KOPT-K1 (cell line): ENCODE measurements at regions not wholly inside any gene's neighbourhood (a gene's known extent, or its start where the extent isn't known, plus 50 kb on each side); places are given as distances from the start of the nearest gene placed in this dataset.

Experiments
- H3K27ac ChIP-seq: fragments of 200-600 bp; sonication (generic); 2 replicates; pipeline ENCODE4 v1.5.1; 2016; ENCODE audit warnings: antibody characterized with exemption, mild to moderate bottlenecking, low read depth, low read length; ENCODE audit not compliant: poor library complexity, severe bottlenecking
- H3K36me3 ChIP-seq: fragments of 200-600 bp; sonication (generic); 2 replicates; pipeline ENCODE4 v1.5.1; 2017; ENCODE audit warnings: antibody characterized with exemption, mild to moderate bottlenecking, low read length, moderate library complexity; ENCODE audit not compliant: insufficient read depth
- H3K9me3 ChIP-seq: fragments of 200-600 bp; sonication (generic); 2 replicates; pipeline ENCODE4 v1.5.1; 2017; ENCODE audit warnings: antibody characterized with exemption, low read length, mild to moderate bottlenecking; ENCODE audit not compliant: insufficient read depth, poor library complexity, severe bottlenecking

DNA sequence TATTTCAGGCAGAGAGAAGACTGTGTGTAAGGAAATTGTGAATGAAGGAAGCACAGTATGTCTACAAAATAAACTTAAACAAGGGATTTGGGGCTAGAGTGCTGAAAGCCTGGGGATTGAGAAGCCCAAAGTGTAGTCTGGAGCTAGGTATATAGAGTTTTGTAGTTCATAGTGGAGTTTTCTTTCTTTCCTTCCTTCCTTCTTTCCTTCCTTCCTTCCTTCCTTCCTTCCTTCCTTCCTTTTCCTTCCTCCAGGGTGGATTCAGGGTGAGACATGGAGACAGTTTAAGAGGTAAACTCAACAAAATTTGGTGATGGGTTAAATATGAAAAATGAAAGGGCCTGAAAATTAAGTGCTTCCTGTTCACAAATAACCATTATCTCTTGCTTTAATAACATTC is 757.8 kb upstream of the CXADR start:
- no peaks in the 10 kb centered on the region for H3K9me3 ChIP-seq
- no peaks in the 10 kb centered on the region for H3K36me3 ChIP-seq
- H3K27ac ChIP-seq: no peak overlapping the region

DNA sequence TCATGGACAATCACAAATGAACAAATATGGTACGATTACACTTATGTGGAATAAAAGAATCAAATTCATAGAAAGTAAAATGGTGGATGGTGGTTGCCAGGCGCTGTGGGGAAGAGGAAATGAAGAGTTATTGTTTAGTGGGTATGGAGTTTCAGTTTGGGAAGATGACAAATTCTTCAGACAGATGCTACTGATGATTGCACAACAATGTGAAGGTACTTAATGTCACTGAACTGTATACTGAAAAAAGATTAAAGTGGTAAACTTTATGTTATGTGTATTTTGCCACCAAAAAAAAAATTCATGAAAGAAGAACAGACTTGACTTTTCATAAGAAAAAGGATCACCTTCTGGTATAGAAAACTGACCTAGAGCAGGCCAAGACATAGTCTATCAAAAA is 745.6 kb upstream of the CXADR start:
- Histone ChIP-seq H3K9me3 (no peaks in the 10 kb centered on the region), H3K27ac (no peak overlapping the region)

DNA sequence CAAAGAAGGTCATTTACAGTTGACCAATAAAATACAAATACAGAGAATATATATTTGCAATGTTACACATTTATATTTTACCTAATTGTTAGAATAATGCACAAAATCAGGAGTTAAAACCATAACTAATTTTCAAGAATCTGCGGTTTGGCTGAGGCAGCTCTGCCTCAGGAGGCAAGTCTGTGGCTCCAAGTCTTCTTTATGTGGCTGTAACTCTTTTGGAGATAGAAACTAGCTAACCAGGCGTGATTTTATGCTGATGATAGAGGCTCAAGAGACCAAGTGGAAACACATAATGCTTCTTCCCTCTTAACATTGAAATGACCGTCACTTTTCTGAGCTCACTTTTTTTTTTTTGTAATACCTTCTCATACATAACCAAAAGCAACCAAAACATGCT is 744.7 kb upstream of the CXADR start:
- no peaks in the 10 kb centered on the region for H3K9me3 ChIP-seq

More for the DNA sequence above, 745.6 kb upstream of the CXADR start:
- no peaks in the 10 kb centered on the region for H3K36me3 ChIP-seq

DNA sequence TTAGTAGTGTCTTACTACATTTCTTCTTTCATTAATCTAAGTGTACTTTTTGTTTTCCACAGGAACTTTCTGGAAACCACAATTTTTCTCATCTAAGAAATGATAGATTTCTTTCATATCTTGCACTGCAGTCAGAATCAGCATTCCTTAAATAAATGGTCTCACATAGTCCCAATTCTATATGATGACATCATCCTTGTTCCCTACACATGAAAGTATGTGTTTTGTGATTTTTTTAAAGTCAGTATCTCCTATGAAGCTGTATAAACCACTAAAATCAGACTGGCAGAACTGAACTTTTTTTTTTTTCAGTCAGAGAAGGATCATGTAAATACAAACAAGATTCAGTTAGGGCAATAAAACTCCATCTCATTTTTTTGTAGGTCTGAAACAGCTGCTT is 742.6 kb upstream of the CXADR start:
- no peak overlapping the region for H3K27ac ChIP-seq
- no peaks in the 10 kb centered on the region for H3K36me3 ChIP-seq
- H3K9me3 ChIP-seq: no peaks in the 10 kb centered on the region

More for the DNA sequence above, 744.7 kb upstream of the CXADR start:
- Histone ChIP-seq H3K36me3 (no peaks in the 10 kb centered on the region), H3K27ac (no peak overlapping the region)

DNA sequence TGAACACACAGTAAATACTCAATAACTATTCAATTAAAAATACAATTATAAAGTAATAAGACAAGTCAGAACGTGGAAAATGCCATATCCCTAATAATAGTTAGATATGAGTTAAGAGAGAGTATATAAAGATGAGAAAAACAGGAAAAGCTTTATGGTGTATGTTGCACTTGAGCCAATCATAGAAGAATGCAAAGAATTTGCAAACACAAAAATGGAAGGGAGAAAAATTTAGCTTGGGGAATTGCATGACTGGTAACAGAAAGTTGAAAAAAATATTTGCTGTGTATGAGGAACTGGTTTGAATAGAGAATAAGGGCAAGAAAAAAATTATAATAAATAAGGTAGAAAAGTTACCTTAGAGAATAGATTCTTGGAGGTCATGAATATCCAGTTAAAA is 739.6 kb upstream of the CXADR start:
- Histone ChIP-seq H3K27ac (no peak overlapping the region), H3K9me3 (no peaks in the 10 kb centered on the region), H3K36me3 (no peaks in the 10 kb centered on the region)

DNA sequence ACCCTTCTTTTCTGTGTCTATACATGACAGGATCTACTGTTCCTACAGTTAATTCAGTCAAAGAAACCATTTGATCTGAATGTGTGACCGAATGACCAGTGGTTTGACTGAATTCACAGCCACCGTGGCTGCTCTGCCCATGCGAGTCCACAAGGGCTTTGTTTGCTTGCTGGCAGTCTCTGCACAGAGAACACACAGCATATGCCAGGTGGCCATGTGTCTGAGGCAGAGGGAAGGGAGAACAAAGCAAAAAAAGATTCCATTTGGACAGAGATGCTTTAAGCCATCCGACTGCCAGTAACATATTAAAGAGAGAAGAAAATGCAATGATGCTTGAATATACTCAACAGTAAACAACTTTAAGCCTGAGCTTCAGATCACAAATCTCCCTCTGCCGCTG is 737.8 kb upstream of the CXADR start:
- Histone ChIP-seq H3K9me3 (peaks cover 4% of the 10 kb centered on the region), H3K27ac (no peak overlapping the region), H3K36me3 (no peaks in the 10 kb centered on the region)

DNA sequence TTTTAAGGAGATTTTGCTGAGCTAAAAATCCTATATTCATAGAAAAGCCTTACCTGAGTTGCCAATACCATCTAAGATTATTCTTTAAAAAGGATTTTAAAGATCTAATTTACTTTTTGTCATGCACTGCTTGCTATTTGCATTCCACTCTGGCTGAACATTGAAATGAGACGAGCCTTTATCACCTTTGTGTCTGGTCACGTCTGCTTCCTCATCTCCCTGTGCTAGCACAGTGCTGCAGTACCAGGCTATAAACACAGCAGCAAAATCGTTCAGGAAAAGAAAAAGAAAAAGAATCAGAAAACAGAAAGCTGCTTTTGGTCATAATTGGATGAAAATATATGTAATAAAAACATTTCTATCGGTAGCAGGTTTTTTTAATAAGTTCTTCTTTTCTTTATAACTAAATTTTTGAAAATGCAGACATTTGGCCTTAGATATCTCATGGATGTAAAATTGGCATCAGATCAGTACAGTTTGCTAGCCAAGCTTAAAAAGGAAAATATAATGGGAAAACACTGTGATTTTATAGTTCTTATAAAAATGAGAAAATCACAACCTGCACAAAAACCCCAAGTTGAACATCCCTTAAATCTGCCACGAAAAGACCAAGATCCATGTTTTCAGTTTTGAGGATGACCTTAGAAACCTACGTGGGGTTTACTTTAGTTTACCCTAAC is 735.7 kb upstream of the CXADR start:
- no peak overlapping the region for H3K27ac ChIP-seq
- peaks cover 5% of the 10 kb centered on the region for H3K9me3 ChIP-seq
- no peaks in the 10 kb centered on the region for H3K36me3 ChIP-seq

DNA sequence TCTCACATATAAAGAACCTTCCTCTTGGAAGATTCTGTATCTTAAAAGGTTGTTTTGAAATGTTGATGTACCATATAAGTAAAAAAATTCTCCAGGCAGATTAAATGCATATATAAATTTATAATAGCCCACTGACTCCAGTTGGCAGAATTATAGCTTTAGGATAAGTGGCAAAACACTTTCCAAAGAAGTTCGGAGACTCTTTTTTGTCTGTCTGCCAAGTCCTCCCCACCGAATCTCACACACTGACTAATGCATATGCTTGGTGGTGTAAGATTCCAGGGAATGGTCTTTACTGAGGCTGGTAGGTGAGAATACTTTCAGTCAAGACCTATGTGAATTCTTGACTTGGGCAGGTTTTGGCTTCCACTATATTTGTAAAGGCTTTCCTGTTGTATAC is 724.3 kb upstream of the CXADR start:
- Histone ChIP-seq H3K36me3 (no peaks in the 10 kb centered on the region), H3K27ac (no peak overlapping the region), H3K9me3 (no peaks in the 10 kb centered on the region)

DNA sequence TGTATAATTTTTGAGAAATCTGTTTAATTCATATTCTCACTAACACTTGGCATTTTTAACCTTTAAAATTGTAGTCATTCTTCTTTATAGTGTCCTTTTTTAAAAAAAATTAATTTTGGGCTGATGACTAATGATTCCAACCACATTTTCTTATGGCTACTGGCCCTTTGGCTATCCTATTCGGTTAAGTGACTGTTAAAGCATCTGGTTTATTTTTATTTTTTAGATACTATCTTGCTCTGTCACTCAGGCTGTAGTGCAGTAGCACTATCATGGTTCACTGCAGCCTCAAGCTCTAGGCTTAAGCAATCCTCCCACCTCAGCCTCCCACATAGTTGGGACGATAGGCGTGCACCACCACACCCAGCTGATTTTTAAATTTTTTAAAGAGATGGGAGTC is 723.2 kb upstream of the CXADR start:
- Histone ChIP-seq H3K36me3 (no peaks in the 10 kb centered on the region), H3K9me3 (no peaks in the 10 kb centered on the region), H3K27ac (no peak overlapping the region)

DNA sequence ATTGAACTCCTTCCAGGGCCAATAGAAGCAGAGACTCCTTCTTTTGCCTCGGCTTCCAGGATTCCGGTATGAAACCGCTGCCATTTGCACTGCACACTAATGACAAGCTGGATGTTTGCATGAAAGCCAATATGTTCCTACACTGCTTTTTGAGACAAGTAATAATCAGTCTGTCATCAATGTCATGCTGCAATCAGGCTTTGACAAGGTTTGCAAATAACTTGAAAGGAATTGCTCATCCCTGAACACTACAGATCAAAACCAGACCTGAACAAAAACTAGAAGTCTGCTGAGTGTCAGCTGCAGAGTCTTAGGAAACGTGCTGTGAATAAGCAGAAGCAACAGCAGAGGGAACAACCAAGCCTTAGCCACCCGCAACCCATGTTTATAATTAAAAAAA is 720.7 kb upstream of the CXADR start:
- H3K27ac ChIP-seq: no peak overlapping the region
- no peaks in the 10 kb centered on the region for H3K9me3 ChIP-seq
- H3K36me3 ChIP-seq: no peaks in the 10 kb centered on the region

DNA sequence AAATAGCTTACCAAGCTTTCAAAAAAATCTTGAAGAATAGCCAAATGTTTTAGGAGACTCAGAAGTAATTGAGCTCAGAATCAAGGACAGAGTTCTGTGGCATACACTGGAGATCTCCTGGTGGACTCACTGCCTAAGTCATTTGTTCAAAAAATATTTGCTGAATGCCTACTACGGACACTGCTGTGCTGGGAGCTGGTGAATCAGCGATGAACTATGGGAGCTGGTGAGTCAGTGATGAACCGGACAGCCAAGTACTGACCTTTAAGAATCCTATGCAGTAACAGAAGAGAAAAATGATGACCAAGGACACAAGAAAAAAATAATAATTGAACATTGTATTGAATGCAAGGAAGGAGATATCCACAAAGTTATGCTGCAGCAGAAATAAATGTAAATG is 717.9 kb upstream of the CXADR start:
- no peaks in the 10 kb centered on the region for H3K36me3 ChIP-seq
- H3K9me3 ChIP-seq: no peaks in the 10 kb centered on the region
- no peak overlapping the region for H3K27ac ChIP-seq

DNA sequence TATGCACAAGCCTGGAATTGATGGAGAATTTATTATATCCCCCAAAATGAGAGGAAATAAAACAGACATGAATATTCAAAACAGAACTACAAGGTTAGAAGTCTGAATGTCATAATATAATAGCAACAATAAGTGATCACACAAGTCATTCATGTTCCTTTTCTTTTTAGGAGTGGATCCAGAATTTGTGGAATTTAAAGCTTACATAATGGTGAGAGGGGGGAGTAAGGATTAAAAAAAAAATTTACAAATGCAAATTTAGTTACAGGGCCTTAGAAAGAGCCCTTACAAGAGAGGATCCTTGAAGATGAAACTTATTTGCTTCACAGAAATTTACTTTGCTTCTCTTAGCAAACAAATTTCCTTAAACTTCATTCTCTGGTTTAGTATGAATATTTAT is 716.1 kb upstream of the CXADR start:
- H3K9me3 ChIP-seq: peaks cover 3% of the 10 kb centered on the region
- H3K27ac ChIP-seq: no peak overlapping the region
- H3K36me3 ChIP-seq: no peaks in the 10 kb centered on the region

DNA sequence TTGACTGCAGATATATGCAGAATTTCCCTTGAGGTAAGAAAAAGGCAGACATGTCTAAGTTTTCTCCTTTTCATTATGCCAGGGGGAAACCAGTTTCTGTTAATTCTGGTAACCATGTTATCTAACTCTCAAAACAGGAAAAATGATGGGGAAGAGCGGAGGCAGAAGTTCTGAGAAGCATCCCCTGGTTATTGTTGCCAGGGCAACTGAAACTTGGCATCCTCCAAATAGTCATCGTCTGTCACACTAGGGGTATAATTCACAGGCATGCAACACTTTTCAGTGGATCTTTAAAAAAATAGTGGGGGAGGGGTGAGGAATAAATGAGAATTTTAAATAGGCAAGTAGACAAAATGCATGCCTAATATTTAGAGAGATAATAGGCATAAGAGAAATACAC is 715.3 kb upstream of the CXADR start:
- H3K27ac ChIP-seq: no peak overlapping the region
- peaks cover 3% of the 10 kb centered on the region for H3K9me3 ChIP-seq
- H3K36me3 ChIP-seq: no peaks in the 10 kb centered on the region

DNA sequence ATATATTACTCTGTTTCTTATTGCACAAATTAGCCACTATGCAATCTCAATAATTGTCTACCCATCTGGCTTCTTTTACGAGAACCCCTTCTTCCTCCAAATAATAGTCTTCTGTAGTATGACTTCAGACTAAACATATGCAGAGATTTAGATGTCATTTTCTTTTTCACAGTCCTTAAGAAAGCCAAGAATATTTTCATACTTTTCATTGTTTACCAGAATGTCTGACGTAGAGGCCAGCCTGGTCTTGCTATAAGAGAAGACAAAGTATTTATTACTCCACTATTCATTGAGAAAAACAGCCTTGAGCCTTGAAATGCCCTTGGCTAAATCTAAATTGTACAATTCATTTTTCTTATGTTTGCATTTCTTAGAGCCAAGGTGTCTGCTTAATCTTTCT is 714.9 kb upstream of the CXADR start:
- Histone ChIP-seq H3K36me3 (no peaks in the 10 kb centered on the region), H3K27ac (no peak overlapping the region), H3K9me3 (peaks cover 3% of the 10 kb centered on the region)

DNA sequence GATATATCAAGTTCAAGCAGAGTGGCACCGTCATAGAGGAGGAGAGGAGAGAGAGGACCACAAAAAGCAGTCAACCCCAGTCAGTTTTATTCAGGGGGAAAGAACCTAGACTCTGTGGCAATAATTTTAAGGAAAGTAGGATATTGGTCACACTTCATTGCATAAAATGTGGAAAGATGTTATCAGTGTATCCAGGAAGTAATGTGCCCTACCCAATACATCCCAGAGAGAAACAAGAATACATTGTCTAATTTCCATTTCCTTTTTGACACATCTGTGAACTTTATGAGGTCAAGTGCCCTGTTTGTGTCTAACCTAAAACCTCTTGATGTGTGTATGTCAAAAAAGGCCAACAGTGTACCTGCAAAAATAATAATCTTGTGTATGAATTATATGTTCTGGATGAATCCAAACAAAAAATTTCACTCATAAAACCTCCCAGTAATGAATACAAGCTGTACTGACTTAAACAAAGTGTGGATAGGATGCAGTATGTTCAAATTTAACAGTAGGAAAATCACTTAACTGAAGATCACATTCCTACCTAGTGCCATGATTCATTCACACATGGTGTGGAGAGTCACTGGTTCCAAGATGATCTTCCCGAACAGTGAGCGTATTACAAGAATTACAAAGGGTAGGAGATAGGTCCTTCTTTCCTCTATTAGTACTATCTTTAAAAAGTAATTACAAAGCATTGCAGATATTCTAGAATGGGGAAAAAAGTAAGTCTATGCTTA is 712.1 kb upstream of the CXADR start:
- Histone ChIP-seq H3K9me3 (peaks cover 3% of the 10 kb centered on the region), H3K36me3 (no peaks in the 10 kb centered on the region), H3K27ac (no peak overlapping the region)

DNA sequence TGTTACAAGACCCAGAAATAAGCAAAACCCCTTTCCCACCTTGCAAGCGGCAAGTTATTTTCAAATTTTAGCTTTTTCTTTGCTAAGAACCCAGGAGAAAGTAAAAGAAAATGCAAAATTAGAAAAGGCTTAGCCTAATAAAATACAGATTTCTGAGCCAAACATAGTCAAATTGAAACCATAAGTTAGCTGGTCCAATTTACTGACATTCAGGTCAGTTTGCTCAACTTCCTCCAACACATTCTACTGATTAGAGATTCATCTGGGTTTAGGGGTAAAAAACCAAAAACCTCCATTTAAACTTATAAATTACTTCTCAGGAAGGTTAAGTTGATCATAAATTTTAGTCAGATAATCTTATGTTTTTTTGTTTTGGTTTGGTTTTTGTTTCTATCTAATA is 701.8 kb upstream of the CXADR start:
- no peaks in the 10 kb centered on the region for H3K36me3 ChIP-seq
- H3K27ac ChIP-seq: no peak overlapping the region
- H3K9me3 ChIP-seq: no peaks in the 10 kb centered on the region
